HG02840 (cell line): ENCODE measurements at regions not wholly inside any gene's neighbourhood (a gene's known extent, or its start where the extent isn't known, plus 50 kb on each side); places are given as distances from the start of the nearest gene placed in this dataset.
"Not testable (repeated sequence)": the region's sequence is repeated elsewhere in the genome, so short reads cannot be mapped to it uniquely, and the experiment has no call there.

Source experiments
- ATAC-seq: cut with Tn5 transposase; IDR thresholded peaks from one replicate; pipeline ENCODE4 v1.9.1; 2021; ENCODE audit warnings: mild to moderate bottlenecking, moderate library complexity, moderate number of reproducible peaks; ENCODE audit not compliant: unreplicated experiment, low FRiP score

DNA sequence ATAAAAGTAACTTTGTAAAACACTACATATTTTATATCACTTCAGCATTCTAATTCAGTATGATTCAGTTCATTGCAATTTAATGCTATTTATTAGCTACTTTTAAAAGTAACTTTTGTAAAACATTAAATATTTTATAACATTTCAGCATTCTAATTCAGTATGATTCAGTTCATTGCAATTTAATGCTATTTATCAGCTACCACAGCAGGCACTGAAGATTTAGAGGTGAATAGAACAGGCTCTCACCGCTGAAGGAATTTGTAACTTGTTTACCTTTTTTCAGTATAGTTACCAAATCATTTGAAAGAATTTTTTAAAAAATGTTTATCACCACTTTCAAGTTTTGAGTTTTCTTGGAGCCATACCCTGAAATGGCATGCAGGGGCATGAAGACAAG is 266.4 kb upstream of the DAB2 start:
- no peak for ATAC-seq

DNA sequence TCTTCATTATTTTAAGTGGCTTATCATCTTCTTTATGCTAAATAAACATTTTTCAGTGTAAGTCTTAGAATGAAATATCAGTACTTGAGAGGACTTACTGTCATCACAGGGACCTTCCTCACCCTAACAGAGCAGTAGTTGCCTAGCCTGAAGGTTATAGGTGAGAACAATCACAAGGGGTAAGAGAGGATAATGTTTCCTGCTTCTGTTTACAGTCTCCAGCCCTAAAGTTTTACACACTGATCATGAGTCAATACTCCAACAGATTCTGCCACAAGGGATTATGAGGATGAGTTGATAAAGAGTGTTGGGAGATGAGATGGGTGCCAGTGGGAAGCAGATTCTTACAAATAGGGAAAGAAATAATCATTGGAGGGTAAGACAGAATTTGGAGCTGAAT is 265.1 kb upstream of the DAB2 start:
- ATAC-seq: no peak

DNA sequence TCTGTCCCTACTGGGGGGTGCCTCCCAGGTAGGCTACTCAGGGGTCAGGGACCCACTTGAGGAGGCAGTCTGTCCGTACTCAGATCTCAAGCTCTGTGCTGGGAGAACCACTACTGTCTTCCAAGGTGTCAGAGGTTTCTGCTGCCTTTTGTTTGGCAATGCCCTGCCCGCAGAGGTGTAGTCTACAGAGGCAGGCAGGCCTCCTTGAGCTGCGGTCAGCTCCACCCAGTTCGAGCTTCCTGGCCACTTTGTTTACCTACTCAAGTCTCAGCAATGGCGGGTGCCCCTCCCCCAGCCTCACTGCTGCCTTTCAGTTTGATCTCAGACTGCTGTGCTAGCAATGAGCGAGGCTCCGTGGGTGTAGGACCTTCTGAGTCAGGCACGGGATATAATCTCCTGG is 263.1 kb upstream of the DAB2 start:
- ATAC-seq: not testable (repeated sequence)

DNA sequence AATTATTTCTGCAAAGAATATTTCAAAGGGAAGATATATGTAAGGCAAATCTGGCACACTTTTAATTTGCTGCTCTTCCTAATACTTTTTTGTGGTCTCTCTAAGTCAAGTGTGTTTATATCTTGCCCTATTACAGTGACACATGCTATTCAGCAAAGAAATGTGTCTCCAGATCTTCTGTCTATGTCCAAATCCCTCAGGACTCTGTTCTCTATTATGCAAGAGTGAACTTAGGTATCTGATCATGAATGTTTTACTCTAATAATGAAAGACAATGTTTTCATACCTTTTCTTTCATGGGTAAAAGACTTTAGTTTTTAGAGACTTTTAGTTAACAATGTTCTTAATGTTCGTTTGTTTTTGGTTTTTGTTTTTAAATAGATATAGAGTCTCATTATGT is 255.4 kb upstream of the DAB2 start:
- no peak for ATAC-seq

DNA sequence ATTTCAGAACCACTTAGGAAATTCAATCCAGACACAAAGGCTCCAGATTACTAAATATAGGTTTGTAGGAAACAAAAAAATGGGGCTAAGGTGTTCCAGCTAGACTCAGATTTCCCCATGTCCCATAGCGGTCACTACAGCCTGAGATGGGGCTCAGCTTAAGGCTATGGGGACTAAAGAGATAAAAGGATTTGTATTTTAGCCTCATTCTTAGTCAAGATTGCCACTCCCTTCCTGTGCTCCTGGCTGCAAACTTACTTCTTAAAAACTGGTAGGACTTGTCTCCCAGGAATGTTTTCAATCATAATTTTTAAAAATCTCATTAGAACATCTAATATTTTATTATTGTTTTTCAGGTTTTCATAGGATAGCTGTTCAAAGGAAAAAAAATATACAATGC is 253.8 kb upstream of the DAB2 start:
- ATAC-seq: no peak

DNA sequence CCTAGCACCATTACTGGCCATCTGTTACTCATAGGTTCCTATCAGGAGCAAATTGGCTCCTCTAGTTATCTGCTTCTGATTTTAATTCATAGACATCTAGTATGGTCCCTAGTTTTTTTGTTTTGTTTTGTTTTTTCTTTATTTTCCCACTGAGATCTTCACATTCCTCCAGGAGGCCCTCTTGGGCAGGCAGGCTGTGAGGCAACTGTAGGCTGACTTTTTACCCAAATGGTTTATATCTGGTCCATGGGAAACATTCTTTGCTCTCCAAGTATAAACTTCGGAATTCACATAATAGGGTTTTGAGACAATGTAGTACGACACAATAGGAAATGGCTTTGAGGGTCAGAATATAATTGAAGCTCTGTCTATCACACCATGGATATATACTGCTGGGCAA is 250.9 kb upstream of the DAB2 start:
- ATAC-seq: no peak

DNA sequence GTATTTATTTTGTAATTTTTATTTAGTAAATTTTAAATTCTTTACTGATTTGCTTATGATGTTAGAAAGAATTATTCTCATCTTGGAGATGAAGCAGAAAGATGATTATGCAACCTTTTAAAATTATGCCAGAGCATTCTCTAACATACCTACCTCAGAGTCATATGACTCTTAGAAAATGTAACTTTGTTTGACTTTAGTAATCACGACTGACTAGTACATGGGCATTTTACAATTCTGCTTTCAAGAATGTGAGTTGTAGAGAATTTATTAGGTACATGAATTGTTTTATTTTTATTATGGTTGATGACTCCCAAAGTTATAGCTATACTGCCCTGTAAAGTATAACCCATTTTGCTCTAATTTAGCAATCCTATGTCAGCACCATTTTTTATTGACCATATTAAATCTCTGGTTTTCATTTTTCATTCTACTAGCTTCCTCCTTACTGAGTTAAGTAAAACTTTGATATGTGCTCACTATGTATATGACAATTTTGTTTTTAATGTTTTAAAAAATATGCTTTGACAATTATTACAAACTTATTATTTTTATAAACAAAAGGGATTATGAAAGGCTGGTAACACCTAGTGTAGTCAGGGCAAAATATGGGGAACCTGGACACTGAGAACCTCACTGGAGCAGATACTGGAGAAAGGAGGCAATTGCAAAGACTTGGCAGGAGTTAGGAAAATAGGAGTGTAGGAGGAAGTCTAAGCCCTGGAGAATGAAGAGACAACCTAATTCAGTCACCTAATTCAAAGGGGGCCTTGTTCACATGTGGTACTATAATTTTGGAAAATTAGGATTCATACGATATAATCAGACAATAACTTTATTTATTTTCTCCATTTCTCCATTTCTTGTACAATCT is 249.7 kb upstream of the DAB2 start:
- no peak for ATAC-seq

DNA sequence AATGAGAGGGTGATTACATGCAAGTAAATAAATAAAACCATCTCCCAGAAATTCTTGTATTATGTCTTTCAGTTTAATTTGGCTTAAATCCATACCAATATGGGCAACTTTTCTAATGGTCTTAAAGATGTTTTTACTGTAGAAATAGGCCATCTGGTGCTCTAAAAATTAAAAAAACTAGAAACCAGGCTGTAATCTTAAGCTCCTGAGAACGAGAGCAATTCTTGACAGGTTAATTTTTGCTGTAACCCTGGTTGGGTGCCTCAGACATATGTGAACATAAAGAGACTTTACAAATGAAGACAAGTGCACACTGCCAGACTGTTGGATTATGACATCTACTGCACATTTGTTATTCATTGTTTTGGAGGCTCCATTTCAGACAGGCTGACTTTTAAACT is 246.8 kb upstream of the DAB2 start:
- no peak for ATAC-seq

DNA sequence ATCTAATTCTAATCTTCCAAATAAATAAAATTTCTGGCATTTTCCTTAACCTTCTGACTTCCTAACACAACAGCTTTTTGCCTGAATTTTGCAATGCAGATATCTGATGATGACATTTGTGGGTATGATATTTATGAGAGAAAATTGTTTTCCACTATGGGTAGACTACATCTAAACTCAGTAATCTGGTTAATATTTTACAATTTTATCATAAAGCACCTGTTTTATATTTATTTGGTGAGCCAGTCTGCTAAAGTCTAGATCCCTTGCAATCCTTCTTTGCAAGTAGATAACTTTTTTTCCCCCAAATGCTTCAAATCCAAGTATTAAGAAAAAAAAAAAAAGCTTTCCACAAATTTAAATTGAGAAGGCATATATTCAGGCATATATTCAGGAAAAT is 246.2 kb upstream of the DAB2 start:
- no peak for ATAC-seq

DNA sequence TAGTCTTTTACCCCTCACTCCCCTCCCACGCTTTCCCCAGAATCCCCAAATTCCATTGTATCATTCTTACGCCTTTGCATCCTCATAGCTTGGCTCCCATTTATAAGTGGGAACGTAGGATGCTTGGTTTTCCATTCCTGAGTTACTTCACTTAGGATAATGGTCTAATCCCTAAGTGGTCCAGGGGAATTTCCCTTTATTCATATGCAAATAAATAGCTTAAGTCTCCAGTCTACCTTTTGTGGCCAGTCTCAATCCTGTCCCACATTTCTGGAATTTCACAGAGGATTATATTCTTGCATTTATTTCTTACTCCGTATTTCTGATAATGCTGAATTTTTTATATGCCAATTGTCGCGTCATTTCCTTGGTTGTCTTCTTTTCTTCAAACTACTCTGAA is 245.6 kb upstream of the DAB2 start:
- no peak for ATAC-seq

DNA sequence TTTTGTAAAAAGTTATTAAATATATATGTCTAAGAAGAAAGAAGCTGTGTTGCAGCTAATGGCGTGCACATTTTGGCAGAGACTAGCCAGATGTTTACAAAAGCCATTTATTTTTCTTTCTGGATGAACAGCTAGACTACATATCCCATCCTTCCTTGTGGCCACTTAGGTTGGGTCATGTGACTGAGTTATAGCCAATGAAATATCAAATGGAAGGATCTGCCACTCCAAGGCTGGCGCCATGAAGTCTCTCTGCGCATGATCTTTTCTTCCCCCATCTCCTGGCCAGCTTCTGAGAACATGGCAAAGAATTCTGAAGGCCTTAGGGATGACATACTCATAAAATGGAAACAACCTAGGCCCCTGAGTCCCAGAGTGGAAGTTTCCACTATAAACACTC is 244.2 kb upstream of the DAB2 start:
- ATAC-seq: no peak

DNA sequence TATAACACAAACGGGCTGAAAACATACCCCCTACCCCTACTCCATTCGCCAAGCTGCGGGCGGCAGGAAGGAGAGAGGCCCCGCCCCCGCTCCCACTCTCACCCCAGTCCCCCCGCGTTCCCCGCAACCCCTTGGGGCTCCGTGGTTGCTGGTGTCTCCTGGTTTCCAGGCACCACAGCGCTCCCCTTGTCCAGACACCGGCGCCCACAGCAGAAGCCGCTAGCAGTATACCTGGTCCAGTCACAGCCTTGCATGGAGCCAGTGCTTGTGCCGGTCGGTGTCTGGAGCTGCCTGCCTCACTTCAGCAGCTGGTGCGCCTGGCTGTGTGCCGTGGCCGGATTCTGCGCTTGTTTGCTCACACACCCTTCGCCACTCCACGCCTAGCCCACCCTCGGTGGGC is 240.5 kb upstream of the DAB2 start:
- ATAC-seq: no peak

DNA sequence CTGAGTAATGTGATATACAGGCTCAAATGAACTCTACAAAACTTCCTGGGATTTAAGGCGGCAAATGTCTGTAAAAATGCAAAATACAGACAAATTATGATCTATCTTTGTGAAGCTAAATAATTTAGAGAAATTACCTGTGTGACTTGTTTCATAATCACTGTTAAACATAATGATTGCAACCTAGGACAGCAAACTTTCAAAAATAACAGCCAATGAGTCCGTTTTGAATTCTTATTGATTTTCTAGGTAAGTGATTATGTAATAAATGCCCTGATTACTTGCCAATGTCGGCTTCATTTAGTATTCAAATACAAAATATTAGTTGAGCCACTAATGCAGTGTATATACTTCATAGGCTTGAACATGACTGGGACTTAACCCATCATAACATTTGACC is 238.2 kb upstream of the DAB2 start:
- no peak for ATAC-seq

DNA sequence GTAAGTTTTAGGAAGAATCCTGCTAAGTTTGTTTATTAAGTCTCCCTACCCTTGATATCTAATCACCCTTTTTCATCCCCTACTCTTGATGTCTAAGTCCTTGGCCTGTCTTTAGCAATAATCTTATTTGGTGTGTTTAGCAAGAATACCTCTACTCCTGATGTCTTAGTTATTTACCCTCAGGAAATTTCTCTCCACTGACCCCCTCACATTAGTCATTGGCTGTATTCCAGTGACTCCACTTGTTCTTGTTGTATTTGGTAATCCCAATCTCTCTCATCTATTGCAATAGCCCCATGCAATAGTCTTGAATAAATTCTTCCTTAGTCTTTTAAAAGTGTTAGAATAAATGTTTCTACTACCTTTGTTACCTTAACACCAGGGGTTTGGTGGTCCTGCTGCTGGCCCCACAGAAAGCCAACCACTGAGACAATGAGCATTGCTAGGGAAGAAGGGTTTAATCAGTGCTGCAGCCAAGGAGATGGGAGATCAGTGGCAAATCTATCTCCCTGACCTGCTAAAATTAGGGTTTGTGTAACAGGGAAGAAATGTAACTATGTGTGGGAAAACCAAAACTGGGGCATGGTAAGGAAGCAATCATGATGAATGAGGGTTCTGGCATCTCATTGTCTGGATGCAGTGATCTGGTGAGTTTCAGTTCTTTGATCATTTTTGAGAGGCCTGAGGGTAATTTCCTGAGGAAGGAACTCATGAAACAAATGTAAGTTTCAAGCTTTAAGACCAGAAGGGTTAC is 236.4 kb upstream of the DAB2 start:
- no peak for ATAC-seq

DNA sequence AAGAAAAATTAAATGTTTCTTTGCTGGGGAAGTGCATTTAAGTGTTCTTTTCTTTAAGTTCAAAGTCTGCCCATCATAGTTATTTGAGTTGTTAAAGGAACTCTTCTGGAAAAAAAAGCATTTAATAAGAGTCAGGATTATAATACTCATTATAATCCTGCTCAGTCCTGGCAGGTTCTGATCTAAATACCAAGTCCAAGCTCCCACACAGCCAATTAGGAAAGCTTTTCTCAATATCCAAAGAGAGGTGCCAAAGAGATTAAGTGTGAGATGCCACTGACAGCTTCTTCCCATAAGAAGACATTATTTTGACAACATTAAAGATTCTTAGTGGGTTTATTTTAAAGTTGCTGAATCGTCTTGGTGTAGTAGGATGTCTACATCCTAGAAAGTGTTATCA is 235.2 kb upstream of the DAB2 start:
- no peak for ATAC-seq

DNA sequence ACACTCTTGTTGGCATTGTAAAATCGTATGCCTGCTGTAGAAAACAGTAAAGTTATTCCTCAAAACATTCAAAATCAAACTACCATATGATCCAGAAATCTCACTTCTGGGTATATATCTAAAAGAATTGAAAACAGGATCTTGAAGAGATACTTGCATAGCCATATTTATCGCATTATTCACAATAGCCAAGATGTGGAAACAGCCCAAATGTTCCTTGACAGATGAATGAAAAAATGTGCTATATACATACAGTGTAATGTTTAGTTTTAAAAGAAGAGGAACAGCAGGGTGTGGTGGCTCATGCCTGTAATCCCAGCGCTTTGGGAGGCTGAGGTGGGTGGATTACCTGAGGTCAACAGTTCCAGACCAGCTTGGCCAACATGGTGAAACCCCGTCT is 234.1 kb upstream of the DAB2 start:
- no peak for ATAC-seq

DNA sequence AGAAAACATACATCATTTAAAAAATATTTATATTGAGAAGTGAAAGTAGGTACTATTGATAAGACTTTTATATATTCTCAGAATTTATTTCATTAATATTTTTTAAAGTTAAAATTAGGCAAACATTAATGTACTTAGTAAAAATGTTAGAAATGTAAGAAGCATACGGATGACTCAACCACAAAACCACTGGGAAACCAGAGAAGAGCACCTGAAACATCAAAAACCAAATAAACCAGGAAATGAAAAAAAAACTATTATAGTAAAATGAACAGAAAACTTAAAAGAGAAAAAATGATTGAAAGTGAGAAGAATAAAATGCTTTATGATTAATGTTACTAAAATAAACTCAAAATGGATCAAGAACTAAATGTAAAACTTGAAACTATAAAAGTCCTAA is 233.2 kb upstream of the DAB2 start:
- no peak for ATAC-seq

DNA sequence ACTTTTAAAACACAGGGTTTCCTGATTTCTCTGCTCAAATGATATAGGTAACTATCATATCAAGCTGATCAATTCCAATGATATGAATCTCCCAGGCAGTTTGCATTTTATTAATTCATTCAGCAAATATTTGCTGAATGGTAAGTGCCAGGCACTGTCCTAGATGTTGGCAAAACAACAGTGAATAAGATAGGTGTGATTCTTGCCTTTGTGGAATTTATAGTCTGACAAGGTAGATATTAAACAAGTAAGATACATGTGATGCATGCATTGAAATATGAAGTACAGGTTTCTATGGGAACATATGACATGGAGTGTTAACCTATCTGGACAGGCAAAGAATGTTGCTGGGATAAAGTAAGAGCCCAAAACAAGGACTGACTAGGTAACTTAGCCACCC is 231.8 kb upstream of the DAB2 start:
- no peak for ATAC-seq

DNA sequence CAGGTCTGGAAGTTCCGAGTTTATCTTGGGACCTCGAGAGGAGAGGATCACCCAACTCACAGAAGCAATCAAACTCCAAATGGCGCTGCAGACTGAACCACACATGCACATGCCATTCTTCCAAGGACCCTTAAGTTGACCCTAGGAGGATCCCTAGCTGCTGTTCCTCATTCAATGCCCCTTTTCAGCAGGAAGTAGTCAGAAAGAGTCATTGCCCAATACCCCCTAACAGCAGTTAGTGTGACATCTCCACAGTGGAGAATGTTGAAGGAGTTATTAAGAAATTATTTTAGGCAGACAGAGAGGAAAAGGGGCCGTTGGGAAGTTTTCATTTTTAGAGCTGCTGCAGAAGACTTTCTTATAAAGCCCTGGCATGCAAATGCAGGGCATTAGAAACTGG is 229.9 kb upstream of the DAB2 start:
- no peak for ATAC-seq

DNA sequence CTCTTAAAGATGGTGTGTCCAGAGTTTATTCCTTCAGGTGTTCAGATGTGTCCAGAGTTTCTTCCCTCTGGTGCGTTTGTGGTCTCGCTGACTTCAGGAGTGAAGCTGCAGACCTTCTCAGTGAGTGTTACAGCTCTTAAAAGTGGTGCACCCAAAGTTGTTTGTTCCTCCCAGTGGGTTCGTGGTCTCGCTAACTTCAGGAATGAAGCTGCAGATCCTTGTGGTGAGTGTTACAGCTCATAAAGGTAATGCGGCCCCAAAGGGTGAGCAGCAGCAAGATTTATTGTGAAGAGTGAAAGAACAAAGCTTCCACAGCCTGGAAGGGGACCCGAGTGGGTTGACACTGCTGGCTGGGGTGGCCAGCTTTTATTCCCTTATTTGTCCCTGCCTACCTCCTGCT is 227.7 kb upstream of the DAB2 start:
- not testable (repeated sequence) for ATAC-seq

DNA sequence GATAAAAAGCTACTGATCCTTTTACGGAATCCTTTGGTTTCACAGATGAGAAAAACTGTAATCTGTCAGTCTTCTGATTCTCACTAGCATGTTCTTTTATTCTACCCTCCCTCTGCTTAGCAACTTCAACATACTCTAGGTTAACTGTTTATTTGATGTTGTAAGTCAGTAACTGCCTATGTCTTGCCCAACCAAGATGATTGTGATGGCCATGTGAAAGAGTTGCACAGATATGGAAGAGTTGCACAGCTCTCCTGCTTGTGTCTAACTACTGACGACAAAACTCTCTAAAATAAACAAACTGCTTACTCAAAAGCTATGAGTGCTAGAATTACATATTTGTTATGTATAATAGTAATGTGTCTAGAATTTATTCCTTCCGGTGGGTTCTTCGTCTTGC is 227.3 kb upstream of the DAB2 start:
- no peak for ATAC-seq
